ENCODE measurements at regions not wholly inside any gene's neighbourhood (a gene's known extent, or its start where the extent isn't known, plus 50 kb on each side); places are given as distances from the start of the nearest gene placed in this dataset.

DNA sequence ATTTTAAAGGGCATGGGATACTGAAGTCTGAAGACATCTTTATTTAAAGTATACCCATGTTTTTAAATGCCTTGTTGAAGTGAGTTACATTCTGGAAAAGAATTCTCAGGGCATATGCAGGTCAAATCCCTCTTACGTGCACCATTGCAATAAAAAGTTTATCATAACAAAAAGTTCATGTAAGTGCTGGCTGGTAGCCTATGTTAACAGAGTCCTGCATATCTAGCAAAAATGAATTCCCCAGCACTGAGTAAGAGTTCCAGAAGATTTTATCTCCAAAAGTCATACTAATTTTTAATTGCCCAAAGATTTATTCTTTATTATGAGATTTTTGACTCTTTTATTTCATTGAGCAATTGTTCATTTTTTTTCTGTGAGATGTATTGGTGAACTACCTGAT is 104.7 kb upstream of the ROBO1 start:
- no peak overlapping the region for H3K9ac ChIP-seq (ENCODE audit: low read depth in 2 of 2, low read length in 2 of 2)
- intact Hi-C loops (cut with DNase I): no loop called here
- TF ChIP-seq, protein P1, sequence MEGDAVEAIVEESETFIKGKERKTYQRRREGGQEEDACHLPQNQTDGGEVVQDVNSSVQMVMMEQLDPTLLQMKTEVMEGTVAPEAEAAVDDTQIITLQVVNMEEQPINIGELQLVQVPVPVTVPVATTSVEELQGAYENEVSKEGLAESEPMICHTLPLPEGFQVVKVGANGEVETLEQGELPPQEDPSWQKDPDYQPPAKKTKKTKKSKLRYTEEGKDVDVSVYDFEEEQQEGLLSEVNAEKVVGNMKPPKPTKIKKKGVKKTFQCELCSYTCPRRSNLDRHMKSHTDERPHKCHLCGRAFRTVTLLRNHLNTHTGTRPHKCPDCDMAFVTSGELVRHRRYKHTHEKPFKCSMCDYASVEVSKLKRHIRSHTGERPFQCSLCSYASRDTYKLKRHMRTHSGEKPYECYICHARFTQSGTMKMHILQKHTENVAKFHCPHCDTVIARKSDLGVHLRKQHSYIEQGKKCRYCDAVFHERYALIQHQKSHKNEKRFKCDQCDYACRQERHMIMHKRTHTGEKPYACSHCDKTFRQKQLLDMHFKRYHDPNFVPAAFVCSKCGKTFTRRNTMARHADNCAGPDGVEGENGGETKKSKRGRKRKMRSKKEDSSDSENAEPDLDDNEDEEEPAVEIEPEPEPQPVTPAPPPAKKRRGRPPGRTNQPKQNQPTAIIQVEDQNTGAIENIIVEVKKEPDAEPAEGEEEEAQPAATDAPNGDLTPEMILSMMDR (IDR thresholded peaks at IDR 0.05): no peak
- no peak overlapping the region for H3K4me3 ChIP-seq
- no peaks in the 10 kb centered on the region for H3K4me1 ChIP-seq
- DNase-seq: no peak
- no peaks in the 10 kb centered on the region for H3K9me3 ChIP-seq
- no peak overlapping the region for H3K27ac ChIP-seq
- H3K27me3 ChIP-seq: no peaks in the 10 kb centered on the region
- no peaks in the 10 kb centered on the region for H3K36me3 ChIP-seq

GRCh38 chr3:79871656-79872055 is 103.9 kb upstream of the ROBO1 start:
- H3K9ac ChIP-seq (ENCODE audit: low read depth in 2 of 2, low read length in 2 of 2): no peak overlapping the region
- no peak overlapping the region for H3K4me3 ChIP-seq
- intact Hi-C loops (cut with DNase I): no loop called here

GRCh38 chr3:79870313-79870620 is 102.5 kb upstream of the ROBO1 start:
- no peak for DNase-seq
- Histone ChIP-seq H3K4me1 (no peaks in the 10 kb centered on the region), H3K36me3 (no peaks in the 10 kb centered on the region), H3K27me3 (no peaks in the 10 kb centered on the region), H3K4me3 (no peak overlapping the region), H3K9me3 (no peaks in the 10 kb centered on the region), H3K27ac (no peak overlapping the region), H3K9ac (ENCODE audit: low read depth in 2 of 2, low read length in 2 of 2) (no peak overlapping the region)
- intact Hi-C loops (cut with DNase I): no loop called here
- TF ChIP-seq, protein P1 (IDR thresholded peaks at IDR 0.05): no peak

More at GRCh38 chr3:79871656-79872055, 103.9 kb upstream of the ROBO1 start:
- Histone ChIP-seq H3K4me1 (no peaks in the 10 kb centered on the region), H3K9me3 (no peaks in the 10 kb centered on the region), H3K27me3 (no peaks in the 10 kb centered on the region), H3K27ac (no peak overlapping the region), H3K36me3 (no peaks in the 10 kb centered on the region)
- TF ChIP-seq, protein P1 (IDR thresholded peaks at IDR 0.05): no peak
- no peak for DNase-seq

GRCh38 chr3:79869461-79870312 is 101.9 kb upstream of the ROBO1 start:
- DNase-seq: no peak
- no peaks in the 10 kb centered on the region for H3K27me3 ChIP-seq
- no peak overlapping the region for H3K4me3 ChIP-seq
- H3K4me1 ChIP-seq: no peaks in the 10 kb centered on the region
- H3K9ac ChIP-seq (ENCODE audit: low read depth in 2 of 2, low read length in 2 of 2): no peak overlapping the region
- H3K36me3 ChIP-seq: no peaks in the 10 kb centered on the region
- no peak overlapping the region for H3K27ac ChIP-seq
- H3K9me3 ChIP-seq: no peaks in the 10 kb centered on the region
- intact Hi-C loops (cut with DNase I): no loop called here
- TF ChIP-seq, protein P1 (IDR thresholded peaks at IDR 0.05): no peak

- Histone ChIP-seq H3K9ac (ENCODE audit: low read depth in 2 of 2, low read length in 2 of 2) (no peak overlapping the region), H3K36me3 (no peaks in the 10 kb centered on the region), H3K27ac (no peak overlapping the region), H3K27me3 (no peaks in the 10 kb centered on the region), H3K9me3 (no peaks in the 10 kb centered on the region), H3K4me3 (no peak overlapping the region), H3K4me1 (no peaks in the 10 kb centered on the region)
- no peak for DNase-seq
- TF ChIP-seq, protein P1 (IDR thresholded peaks at IDR 0.05): no peak
- intact Hi-C loops (cut with DNase I): no loop called here
Observed at GRCh38 chr3:79866162-79866561, 98.4 kb upstream of the ROBO1 start.

Measured in colonic mucosa (tissue), 4 donors.